Vagina (tissue), 2 donors: ENCODE measurements at regions not wholly inside any gene's neighbourhood (a gene's known extent, or its start where the extent isn't known, plus 50 kb on each side); places are given as distances from the start of the nearest gene placed in this dataset.

Experiments
- DNase-seq, 2 donors: peaks; one replicate each; pipeline ENCODE4 v3.0.0-alpha.2; 2017; ENCODE audit errors: extremely low spot score in 2 of 2
- H3K27ac ChIP-seq: fragments of 200-600 bp; sonication (generic); one replicate; pipeline ENCODE4 v1.5.1; 2019
- H3K27me3 ChIP-seq: fragments of 200-600 bp; sonication (generic); one replicate; pipeline ENCODE4 v1.5.1; 2019
- H3K36me3 ChIP-seq, 2 donors: fragments of 200-600 bp; sonication (generic); one replicate each; pipeline ENCODE4 v1.5.1; 2017 to 2019
- H3K4me1 ChIP-seq: fragments of 200-600 bp; sonication (generic); one replicate; pipeline ENCODE4 v1.5.1; 2019
- H3K4me3 ChIP-seq, 2 donors: fragments of 200-600 bp; sonication (generic); 1 replicate in 1 of 2; 2 replicates in 1 of 2; pipeline ENCODE4 v1.5.1; 2016 to 2019
- H3K9me3 ChIP-seq: fragments of 200-600 bp; sonication (generic); one replicate; pipeline ENCODE4 v1.5.1; 2019
- CTCF ChIP-seq, 3 experiments: fragments of 450-650 bp in 2 of 3; fragments of 200-600 bp in 1 of 3; sonication (generic) in 1 of 3; IDR thresholded peaks; one replicate each; pipeline ENCODE4 v1.5.1; 2017 to 2019; ENCODE audit warnings: antibody characterized with exemption in 3 of 3, mild to moderate bottlenecking in 2 of 3, moderate library complexity in 2 of 3
- POLR2A ChIP-seq, 2 donors: fragments of 450-650 bp; IDR thresholded peaks; one replicate each; pipeline ENCODE4 v1.6.1; 2017; ENCODE audit warnings: antibody characterized with exemption in 2 of 2, mild to moderate bottlenecking in 2 of 2, moderate library complexity in 2 of 2
- POLR2AphosphoS5 ChIP-seq, 2 donors: sonication (generic); formaldehyde crosslinking; IDR thresholded peaks; one replicate each; pipeline ENCODE4 v1.9.0; 2017; ENCODE audit warnings: antibody characterized with exemption in 2 of 2, mild to moderate bottlenecking in 2 of 2, low read depth in 1 of 2; ENCODE audit not compliant: insufficient read depth in 1 of 2
- intact Hi-C: fragments of 100-400 bp; cut with DNase I; formaldehyde crosslinking; loops from one replicate; pipeline ENCODE4 v1.15.1; 2023

DNA sequence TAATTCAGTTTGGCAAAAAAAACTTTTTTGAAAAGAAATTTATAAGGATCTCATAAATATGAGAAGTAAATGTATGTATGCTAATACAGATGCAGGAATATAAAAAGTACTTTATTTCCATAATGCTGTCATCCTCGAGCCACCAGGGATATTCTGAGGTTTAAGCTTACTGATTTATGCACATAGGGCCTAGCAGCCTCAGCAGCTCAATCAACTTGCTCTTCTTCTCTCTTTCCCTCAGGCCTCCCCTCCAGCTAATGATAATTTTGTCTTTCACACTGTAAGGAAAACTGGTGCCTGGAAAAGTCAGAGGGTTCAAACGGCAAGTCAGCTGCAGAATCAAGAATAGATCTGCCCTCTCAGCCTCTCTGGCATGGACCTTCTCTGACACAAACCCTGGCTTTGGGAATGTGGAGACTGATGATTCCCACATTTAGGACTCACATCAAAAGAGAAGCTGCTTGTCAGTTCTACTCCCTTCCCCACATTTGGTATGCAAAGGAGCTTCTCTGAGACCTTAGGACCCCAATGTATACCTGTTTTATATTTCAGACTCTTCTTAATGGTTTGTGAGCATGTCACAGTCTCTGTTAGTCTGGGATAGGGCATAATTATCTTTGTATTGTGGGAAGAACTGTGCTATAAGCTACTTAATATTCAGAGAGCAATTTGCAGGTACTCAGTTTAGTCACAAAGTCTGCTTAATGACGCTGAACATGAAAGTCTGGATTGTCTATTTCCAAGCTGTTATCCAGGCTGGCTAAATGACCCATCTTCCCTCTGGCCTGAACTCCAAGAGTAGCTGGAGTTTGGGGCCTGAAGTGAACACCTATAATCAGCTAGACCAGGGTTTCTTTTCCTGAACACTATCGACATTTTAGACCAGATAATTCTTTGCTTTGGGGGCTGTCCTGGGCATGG lies 52.1 kb upstream of the DIPK1A start:
- no peak for TF ChIP-seq POLR2AphosphoS5 (IDR thresholded peaks at IDR 0.05; ENCODE audit: insufficient read depth in 1 of 2, low read depth in 1 of 2)
- TF ChIP-seq CTCF (IDR thresholded peaks at IDR 0.05) = no peak
- TF ChIP-seq POLR2A (IDR thresholded peaks at IDR 0.05) = no peak

GRCh38 chr1:93014168-93014567 lies 52.9 kb upstream of the DIPK1A start:
- H3K36me3 ChIP-seq = no peaks in the 10 kb centered on the region
- no peaks in the 10 kb centered on the region for H3K4me1 ChIP-seq
- DNase-seq = no peak
- no peaks in the 10 kb centered on the region for H3K27me3 ChIP-seq
- H3K4me3 ChIP-seq = no peak overlapping the region
- no peak overlapping the region for H3K27ac ChIP-seq
- H3K9me3 ChIP-seq = no peaks in the 10 kb centered on the region
- TF ChIP-seq POLR2AphosphoS5 (IDR thresholded peaks at IDR 0.05; ENCODE audit: insufficient read depth in 1 of 2, low read depth in 1 of 2) (no peak), CTCF (IDR thresholded peaks at IDR 0.05) (no peak), POLR2A (IDR thresholded peaks at IDR 0.05) (no peak)
- intact Hi-C loops = no loop called here

More for the DNA sequence above, 52.1 kb upstream of the DIPK1A start:
- Histone ChIP-seq H3K4me3 (no peak overlapping the region), H3K9me3 (no peaks in the 10 kb centered on the region), H3K36me3 (no peaks in the 10 kb centered on the region), H3K27me3 (no peaks in the 10 kb centered on the region), H3K4me1 (no peaks in the 10 kb centered on the region), H3K27ac (no peak overlapping the region)
- DNase-seq = no peak
- intact Hi-C loops = no loop called here

DNA sequence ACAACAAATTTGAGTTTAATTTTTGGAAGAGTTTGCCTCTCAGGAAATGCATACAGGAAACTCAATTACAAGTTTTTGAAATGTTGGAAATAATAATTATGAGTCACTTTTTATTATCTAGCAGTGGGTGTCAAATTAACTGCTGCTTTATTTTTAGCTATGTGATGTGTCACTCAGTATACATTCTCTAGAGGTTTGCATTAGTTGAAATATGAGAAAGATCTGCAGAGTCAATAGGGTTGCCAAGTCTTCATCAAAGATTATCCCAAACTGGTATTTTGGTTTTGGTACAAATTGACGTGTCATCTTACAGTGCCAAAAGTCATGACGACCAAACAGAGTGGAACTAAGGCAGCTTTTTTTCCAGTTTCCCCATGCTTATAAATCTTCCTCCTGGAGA lies 54.3 kb upstream of the DIPK1A start:
- Histone ChIP-seq H3K9me3 (no peaks in the 10 kb centered on the region), H3K4me3 (no peak overlapping the region), H3K27ac (no peak overlapping the region), H3K4me1 (no peaks in the 10 kb centered on the region), H3K36me3 (no peaks in the 10 kb centered on the region), H3K27me3 (no peaks in the 10 kb centered on the region)
- no peak for DNase-seq
- TF ChIP-seq CTCF (IDR thresholded peaks at IDR 0.05) (no peak), POLR2AphosphoS5 (IDR thresholded peaks at IDR 0.05; ENCODE audit: insufficient read depth in 1 of 2, low read depth in 1 of 2) (no peak), POLR2A (IDR thresholded peaks at IDR 0.05) (no peak)
- intact Hi-C loops = no loop called here

DNA sequence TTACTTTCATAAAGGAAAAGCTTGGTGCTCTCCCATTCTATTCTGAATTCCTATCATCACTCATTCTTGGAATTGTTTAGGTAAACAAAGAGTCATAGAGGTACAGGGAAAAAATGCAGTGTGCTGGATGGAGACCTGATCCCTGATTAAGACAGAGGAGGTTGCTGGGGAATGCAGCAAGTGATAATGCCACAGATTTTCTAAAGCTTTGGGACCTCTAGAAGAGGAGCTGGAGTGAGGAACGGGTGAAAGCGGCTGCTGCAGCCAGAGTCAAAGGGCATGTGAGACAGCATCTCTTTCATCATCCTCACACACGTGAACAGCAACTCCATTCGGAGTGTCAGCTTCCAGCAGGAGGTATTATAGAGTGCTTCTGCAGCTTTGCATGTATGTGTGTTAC lies 54.9 kb upstream of the DIPK1A start:
- intact Hi-C loops = no loop called here
- Histone ChIP-seq H3K36me3 (no peaks in the 10 kb centered on the region), H3K4me1 (no peaks in the 10 kb centered on the region), H3K4me3 (no peak overlapping the region), H3K27me3 (no peaks in the 10 kb centered on the region), H3K27ac (no peak overlapping the region), H3K9me3 (no peaks in the 10 kb centered on the region)
- no peak for DNase-seq
- TF ChIP-seq POLR2A (IDR thresholded peaks at IDR 0.05) (no peak), CTCF (IDR thresholded peaks at IDR 0.05) (no peak), POLR2AphosphoS5 (IDR thresholded peaks at IDR 0.05; ENCODE audit: insufficient read depth in 1 of 2, low read depth in 1 of 2) (no peak)

- Histone ChIP-seq H3K27ac (no peak overlapping the region), H3K36me3 (no peaks in the 10 kb centered on the region), H3K4me1 (no peaks in the 10 kb centered on the region), H3K27me3 (no peaks in the 10 kb centered on the region), H3K4me3 (no peak overlapping the region), H3K9me3 (no peaks in the 10 kb centered on the region)
- peak; percentile 25 to 51 (median 42) for TF ChIP-seq CTCF (IDR thresholded peaks at IDR 0.05)
- TF ChIP-seq POLR2A (IDR thresholded peaks at IDR 0.05) = no peak
- DNase-seq = no peak
- intact Hi-C loops = no loop called here
Measured at GRCh38 chr1:93021539-93022134, 57.4 kb upstream of the MTF2 start.
